IMR-90 (cell line): ENCODE measurements at regions not wholly inside any gene's neighbourhood (a gene's known extent, or its start where the extent isn't known, plus 50 kb on each side); places are given as distances from the start of the nearest gene placed in this dataset.

Experiments used
- CTCF ChIP-seq: conservative IDR thresholded peaks from 2 replicates; pipeline ENCODE4 v1.5.1; 2012; ENCODE audit warnings: mild to moderate bottlenecking, low read depth, low read length, improper control_type of control experiment
- RAD21 ChIP-seq: IDR thresholded peaks from 2 replicates; pipeline ENCODE4 v1.6.1; 2012; ENCODE audit warnings: low read length, improper control_type of control experiment
- SMC3 ChIP-seq: fragments of 150-350 bp; IDR thresholded peaks from 2 replicates; pipeline ENCODE4 v1.6.1; 2016; ENCODE audit warnings: low read depth, mild to moderate bottlenecking, antibody characterized with exemption, low read length, moderate library complexity

GRCh38 chr12:43131301-43131700 lies 420.7 kb downstream of the ADAMTS20 start:
- no peak for TF ChIP-seq RAD21
- TF ChIP-seq CTCF = no peak
- TF ChIP-seq SMC3 = no peak
